HUES6 (cell line): ENCODE measurements at regions not wholly inside any gene's neighbourhood (a gene's known extent, or its start where the extent isn't known, plus 50 kb on each side); places are given as distances from the start of the nearest gene placed in this dataset.

Source experiments
- H3K27ac ChIP-seq: 2 replicates; pipeline ENCODE4 v1.7.0; 2013; ENCODE audit warnings: low read depth, mild to moderate bottlenecking, low read length, inconsistent platforms
- H3K27me3 ChIP-seq: 2 replicates; pipeline ENCODE4 v1.6.1; 2013; ENCODE audit warnings: low read length; ENCODE audit not compliant: control insufficient read depth, insufficient read depth
- H3K36me3 ChIP-seq: 2 replicates; pipeline ENCODE4 v1.6.1; 2013; ENCODE audit warnings: low read length; ENCODE audit not compliant: control insufficient read depth, insufficient read depth
- H3K4me1 ChIP-seq: 2 replicates; pipeline ENCODE4 v1.6.1; 2013; ENCODE audit warnings: low read length; ENCODE audit not compliant: control insufficient read depth, insufficient read depth
- H3K4me3 ChIP-seq: 2 replicates; pipeline ENCODE4 v1.5.1; 2013; ENCODE audit warnings: low read depth, low read length
- H3K9ac ChIP-seq: one replicate; pipeline ENCODE4 v1.6.1; 2013; ENCODE audit warnings: mild to moderate bottlenecking, low read length
- H3K9me3 ChIP-seq: 2 replicates; pipeline ENCODE4 v1.6.1; 2013; ENCODE audit warnings: low read depth, low read length; ENCODE audit not compliant: control insufficient read depth, insufficient read depth

DNA sequence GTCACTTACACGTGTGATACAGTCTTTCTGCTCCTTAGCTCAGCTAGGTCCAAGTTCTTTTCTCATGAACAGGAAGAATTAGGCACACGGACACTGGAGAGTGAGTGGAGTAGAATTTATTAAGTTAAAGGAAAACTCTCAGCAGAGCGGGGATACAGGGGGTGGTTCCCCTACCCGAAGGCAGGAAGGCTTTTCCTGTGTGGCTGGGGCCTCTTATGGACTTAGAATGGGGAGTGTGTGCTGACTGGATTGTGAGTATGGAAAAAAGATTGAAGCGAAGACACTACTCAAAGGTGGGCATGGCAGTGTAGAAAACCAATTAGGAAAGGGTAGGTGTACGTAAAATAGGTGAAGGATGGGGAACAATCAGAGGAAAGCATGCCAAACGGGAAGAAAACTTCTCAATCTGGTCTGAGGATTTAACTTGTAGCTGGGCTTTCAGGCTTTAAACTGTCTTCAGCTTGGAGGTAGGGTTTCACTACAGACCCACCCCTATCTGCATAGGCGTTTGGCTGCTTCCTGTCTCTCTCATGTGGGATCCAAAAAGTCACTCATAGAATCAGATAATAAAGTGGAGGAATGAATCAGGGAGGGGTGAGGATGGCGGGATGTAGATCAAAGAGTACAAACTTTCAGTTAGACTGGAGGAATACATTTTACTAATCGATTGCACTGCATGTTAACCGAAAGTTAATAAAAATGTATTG, 104.2 kb downstream of the ANKRD7 start:
- peaks cover 15% of the 10 kb centered on the region for H3K4me1 ChIP-seq
- H3K9ac ChIP-seq: no peak overlapping the region
- no peak overlapping the region for H3K27ac ChIP-seq
- no peaks in the 10 kb centered on the region for H3K27me3 ChIP-seq
- no peaks in the 10 kb centered on the region for H3K36me3 ChIP-seq
- H3K4me3 ChIP-seq: no peak overlapping the region
- H3K9me3 ChIP-seq: no peaks in the 10 kb centered on the region

- Histone ChIP-seq H3K9me3 (no peaks in the 10 kb centered on the region), H3K9ac (no peak overlapping the region), H3K4me3 (no peak overlapping the region), H3K4me1 (peaks cover 15% of the 10 kb centered on the region), H3K27me3 (no peaks in the 10 kb centered on the region), H3K27ac (no peak overlapping the region), H3K36me3 (no peaks in the 10 kb centered on the region)
Measured at GRCh38 chr7:118330388-118330787, 105.9 kb downstream of the ANKRD7 start.

DNA sequence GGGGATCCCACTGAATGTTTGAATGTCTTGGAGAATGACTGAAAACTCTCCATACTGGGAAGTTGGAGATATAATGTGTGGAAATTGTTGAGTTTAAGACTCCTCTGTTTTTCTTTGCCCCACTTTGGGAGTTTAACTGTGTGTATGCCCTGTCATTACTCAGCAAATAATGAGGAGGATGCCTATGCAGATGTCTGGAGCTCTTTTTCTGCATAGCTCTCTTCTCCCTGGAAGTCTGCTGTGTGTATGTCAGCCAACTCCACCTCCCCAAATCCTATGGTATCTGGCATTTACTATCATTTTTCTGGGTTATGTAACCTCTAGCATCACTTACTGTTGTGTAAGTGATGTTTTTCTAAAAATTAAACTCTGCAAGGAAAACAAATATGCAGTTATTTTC, 122.2 kb downstream of the ANKRD7 start:
- Histone ChIP-seq H3K9me3 (no peaks in the 10 kb centered on the region), H3K4me3 (no peak overlapping the region), H3K27me3 (no peaks in the 10 kb centered on the region), H3K4me1 (peaks cover 12% of the 10 kb centered on the region), H3K27ac (no peak overlapping the region), H3K9ac (no peak overlapping the region), H3K36me3 (no peaks in the 10 kb centered on the region)

GRCh38 chr7:118349604-118350003, 125.1 kb downstream of the ANKRD7 start:
- no peak overlapping the region for H3K27ac ChIP-seq
- H3K27me3 ChIP-seq: no peaks in the 10 kb centered on the region
- H3K9ac ChIP-seq: no peak overlapping the region
- no peak overlapping the region for H3K4me3 ChIP-seq
- H3K36me3 ChIP-seq: no peaks in the 10 kb centered on the region
- H3K9me3 ChIP-seq: no peaks in the 10 kb centered on the region
- peaks cover 20% of the 10 kb centered on the region for H3K4me1 ChIP-seq

GRCh38 chr7:118350260-118350659, 125.8 kb downstream of the ANKRD7 start:
- Histone ChIP-seq H3K4me3 (no peak overlapping the region), H3K27me3 (no peaks in the 10 kb centered on the region), H3K36me3 (no peaks in the 10 kb centered on the region), H3K27ac (no peak overlapping the region), H3K9ac (no peak overlapping the region), H3K9me3 (no peaks in the 10 kb centered on the region), H3K4me1 (peaks cover 20% of the 10 kb centered on the region)

- H3K9me3 ChIP-seq: peaks cover 6% of the 10 kb centered on the region; the same call in 1 of the 2 replicates
- peaks cover 8% of the 10 kb centered on the region for H3K4me1 ChIP-seq
Measured at GRCh38 chr7:118352867-118353453, 128.5 kb downstream of the ANKRD7 start.

GRCh38 chr7:118366363-118366762, 141.9 kb downstream of the ANKRD7 start:
- Histone ChIP-seq H3K9me3 (no peaks in the 10 kb centered on the region), H3K4me3 (no peak overlapping the region), H3K27ac (no peak overlapping the region), H3K9ac (no peak overlapping the region), H3K27me3 (no peaks in the 10 kb centered on the region), H3K36me3 (no peaks in the 10 kb centered on the region), H3K4me1 (no peaks in the 10 kb centered on the region)

More at GRCh38 chr7:118352867-118353453, 128.5 kb downstream of the ANKRD7 start:
- Histone ChIP-seq H3K9ac (no peak overlapping the region), H3K27ac (peak overlapping the region; percentile 32; the same call in 1 of the 2 replicates), H3K36me3 (no peaks in the 10 kb centered on the region), H3K27me3 (no peaks in the 10 kb centered on the region), H3K4me3 (no peak overlapping the region)

DNA sequence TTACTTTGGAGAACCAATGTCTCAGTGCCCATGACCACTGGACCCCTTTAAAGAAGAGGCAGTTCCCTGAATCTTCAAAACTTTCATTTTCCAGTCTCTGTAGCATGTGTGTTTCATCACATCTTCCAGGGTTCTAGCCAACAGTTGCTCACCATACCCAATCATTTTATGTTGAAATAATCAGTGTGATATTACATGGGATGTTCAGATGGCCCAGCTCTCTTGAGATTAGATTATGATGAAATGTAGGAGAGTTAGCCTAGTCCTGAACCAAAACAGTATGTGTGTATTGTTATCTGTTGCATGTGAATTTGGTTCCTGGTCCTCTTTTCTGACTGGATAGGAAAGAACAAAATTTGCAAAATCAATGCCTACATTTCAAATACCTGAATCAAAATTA, 144.5 kb downstream of the ANKRD7 start:
- H3K9me3 ChIP-seq: no peaks in the 10 kb centered on the region
- H3K27me3 ChIP-seq: no peaks in the 10 kb centered on the region
- H3K36me3 ChIP-seq: no peaks in the 10 kb centered on the region
- H3K27ac ChIP-seq: no peak overlapping the region
- H3K4me3 ChIP-seq: no peak overlapping the region
- H3K9ac ChIP-seq: no peak overlapping the region
- H3K4me1 ChIP-seq: no peaks in the 10 kb centered on the region

DNA sequence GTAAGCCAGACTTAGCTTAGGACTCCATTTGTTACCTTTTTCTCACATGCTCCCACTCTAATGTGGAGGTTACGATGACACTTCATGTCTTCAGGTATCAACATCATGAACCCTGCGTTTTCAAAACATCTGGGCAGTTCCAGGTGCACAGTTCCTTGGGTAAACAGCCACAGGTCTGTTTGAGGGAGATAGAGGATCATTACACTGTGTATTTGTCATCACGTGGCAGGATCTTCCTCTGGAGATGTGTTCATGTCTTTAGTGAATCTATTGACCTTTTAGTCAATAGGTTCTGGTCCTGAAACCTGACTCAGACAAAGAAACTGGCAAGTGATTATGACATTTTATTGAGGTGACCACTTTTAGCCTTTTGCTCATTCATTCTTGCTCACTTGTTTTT, 145.5 kb downstream of the ANKRD7 start:
- Histone ChIP-seq H3K27ac (no peak overlapping the region), H3K36me3 (no peaks in the 10 kb centered on the region), H3K9ac (no peak overlapping the region), H3K9me3 (no peaks in the 10 kb centered on the region), H3K4me1 (no peaks in the 10 kb centered on the region), H3K4me3 (no peak overlapping the region), H3K27me3 (no peaks in the 10 kb centered on the region)

DNA sequence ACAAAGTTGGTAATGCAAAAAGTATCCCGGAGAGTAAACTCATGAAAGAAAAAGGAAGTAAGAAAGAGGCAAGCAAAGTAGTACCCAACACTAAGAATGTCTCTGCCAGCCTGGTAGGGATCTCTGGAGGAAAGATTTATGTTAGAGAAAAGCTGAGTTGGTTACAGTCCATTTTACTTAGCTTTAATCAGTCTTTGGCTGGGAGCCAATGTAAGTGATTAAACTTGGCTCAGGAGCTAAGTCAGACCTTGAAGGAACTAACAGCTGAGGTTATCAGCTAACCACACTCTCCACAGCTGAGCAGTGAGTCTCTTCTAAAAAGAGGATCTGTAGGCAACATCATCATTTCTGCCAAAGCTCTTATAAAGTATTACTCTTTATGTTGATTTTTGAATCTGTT, 148.0 kb downstream of the ANKRD7 start:
- Histone ChIP-seq H3K9ac (no peak overlapping the region), H3K36me3 (no peaks in the 10 kb centered on the region), H3K27me3 (no peaks in the 10 kb centered on the region), H3K27ac (no peak overlapping the region), H3K4me3 (no peak overlapping the region), H3K4me1 (no peaks in the 10 kb centered on the region), H3K9me3 (no peaks in the 10 kb centered on the region)

- no peaks in the 10 kb centered on the region for H3K4me1 ChIP-seq
- no peak overlapping the region for H3K4me3 ChIP-seq
- H3K27ac ChIP-seq: no peak overlapping the region
- H3K27me3 ChIP-seq: no peaks in the 10 kb centered on the region
- H3K36me3 ChIP-seq: no peaks in the 10 kb centered on the region
- H3K9me3 ChIP-seq: no peaks in the 10 kb centered on the region
- no peak overlapping the region for H3K9ac ChIP-seq
Measured at GRCh38 chr7:118389629-118390028, 165.1 kb downstream of the ANKRD7 start.
